ENCODE measurements at regions not wholly inside any gene's neighbourhood (a gene's known extent, or its start where the extent isn't known, plus 50 kb on each side); places are given as distances from the start of the nearest gene placed in this dataset.

DNA sequence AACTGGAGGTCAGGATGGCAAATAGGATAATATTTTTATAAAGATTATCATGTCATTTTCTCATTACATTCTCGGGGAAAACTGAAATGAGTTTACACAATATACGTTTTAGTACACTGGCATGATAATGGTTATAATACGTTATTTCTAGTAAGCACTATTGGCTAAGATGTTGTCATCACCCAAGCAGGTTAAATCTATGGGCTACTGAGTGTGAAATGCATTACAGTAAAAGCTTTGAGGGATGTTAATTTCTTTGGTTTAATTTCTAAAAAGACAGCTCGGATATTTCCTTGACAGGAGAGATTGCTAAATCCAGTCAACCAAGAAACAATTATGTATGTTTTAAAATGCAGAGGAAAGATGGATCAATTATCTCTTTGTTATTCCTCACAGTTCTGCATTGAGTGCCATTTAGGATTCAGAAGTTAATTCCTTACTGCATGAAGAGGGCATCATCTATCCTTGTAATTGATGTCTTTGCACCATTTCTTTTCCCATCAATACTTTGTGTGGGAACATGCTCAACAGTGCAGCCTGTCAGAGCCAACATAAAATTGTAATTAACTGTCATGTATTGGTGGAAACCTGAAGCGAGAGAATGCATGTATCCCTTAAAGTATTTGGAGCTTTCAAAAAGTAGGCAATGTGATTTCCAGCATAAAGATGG, 222.4 kb upstream of the ZP4 start:
- no peak overlapping the region for H3K4me3 ChIP-seq
- H3K27me3 ChIP-seq = no peaks in the 10 kb centered on the region
- H3K36me3 ChIP-seq = no peaks in the 10 kb centered on the region
- H3K9me3 ChIP-seq = no peaks in the 10 kb centered on the region
- DNase-seq = no peak

DNA sequence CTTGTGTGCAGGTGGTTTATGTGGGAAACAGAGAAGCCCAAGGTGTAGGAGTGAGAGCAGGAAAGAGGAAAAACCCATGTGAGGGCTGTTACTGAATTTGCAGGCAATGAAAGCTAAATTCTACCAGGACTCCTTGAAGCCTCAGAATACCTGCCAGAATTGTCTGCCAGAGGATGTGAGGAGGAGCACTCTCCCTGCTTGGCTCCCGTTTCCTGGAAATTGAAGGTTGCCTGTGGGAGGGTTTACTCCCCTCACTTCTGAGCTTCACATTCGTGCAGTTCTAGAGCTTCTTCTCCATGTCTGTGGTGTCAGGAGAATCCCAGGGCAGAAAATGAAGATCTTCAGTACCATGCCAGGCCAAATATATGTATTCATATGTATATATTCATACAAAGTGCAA, 220.8 kb upstream of the ZP4 start:
- DNase-seq = no peak
- H3K9me3 ChIP-seq = no peaks in the 10 kb centered on the region
- H3K4me3 ChIP-seq = no peak overlapping the region
- no peaks in the 10 kb centered on the region for H3K36me3 ChIP-seq
- no peaks in the 10 kb centered on the region for H3K27me3 ChIP-seq

DNA sequence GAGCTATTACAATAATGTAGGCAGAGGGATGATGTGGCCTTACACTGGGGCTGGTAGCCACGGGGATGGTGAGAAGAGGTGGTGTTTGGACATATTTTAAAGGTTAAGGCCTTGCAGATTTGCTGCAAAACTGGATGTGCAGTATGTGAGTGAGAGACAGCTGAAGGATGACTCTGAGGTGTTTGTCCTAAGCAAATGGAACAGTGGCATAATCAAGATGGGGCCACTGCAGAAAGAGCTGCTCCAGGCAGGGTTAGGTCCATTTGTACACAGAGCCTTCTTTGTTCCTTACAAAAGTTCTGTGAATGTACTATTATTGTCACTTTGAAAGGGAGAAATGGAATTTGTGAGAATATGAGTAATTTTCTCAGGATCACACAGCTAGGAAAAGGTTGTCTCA, 220.4 kb upstream of the ZP4 start:
- DNase-seq = no peak
- no peaks in the 10 kb centered on the region for H3K27me3 ChIP-seq
- no peaks in the 10 kb centered on the region for H3K9me3 ChIP-seq
- H3K36me3 ChIP-seq = no peaks in the 10 kb centered on the region
- H3K4me3 ChIP-seq = no peak overlapping the region

DNA sequence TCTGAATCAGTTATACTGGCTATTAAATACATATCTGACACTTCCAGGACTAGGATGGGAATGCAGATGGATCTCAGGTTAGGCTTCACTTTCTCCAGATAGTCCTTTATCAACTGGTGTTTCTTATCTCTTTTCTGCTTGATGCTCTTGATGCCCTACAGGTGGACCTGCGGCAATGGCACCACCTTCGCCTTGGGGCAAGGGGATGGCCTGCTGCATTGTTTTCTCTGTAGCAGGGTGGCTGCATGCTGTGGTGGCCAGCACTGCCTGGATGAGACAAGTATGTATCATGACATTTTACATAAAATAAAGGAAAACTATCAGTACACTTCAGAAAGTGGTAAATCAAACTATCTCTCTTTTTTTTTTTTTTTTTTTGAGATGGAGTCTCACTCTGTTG, 217.7 kb upstream of the ZP4 start:
- Histone ChIP-seq H3K36me3 (no peaks in the 10 kb centered on the region), H3K27me3 (no peaks in the 10 kb centered on the region), H3K9me3 (no peaks in the 10 kb centered on the region), H3K4me3 (no peak overlapping the region)
- DNase-seq = no peak

DNA sequence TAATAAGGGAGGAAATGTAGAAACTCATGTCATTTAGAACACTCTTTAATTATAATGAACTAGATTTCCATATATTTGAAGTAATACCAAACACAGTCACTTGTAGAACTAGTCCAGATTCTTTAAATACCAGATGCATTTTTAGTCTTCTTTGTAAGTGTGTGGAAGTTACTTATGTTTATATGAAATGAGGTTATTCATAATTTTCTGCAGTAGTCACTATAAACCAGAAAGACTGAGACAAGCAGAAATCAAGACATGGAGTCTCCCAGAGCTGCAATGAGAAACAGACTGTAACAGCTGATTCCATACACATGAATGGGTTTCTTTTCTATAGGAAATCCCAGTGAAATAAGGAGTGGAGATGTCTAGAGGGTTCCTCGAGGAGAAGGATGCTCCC, 216.6 kb upstream of the ZP4 start:
- Histone ChIP-seq H3K9me3 (no peaks in the 10 kb centered on the region), H3K36me3 (no peaks in the 10 kb centered on the region), H3K27me3 (no peaks in the 10 kb centered on the region), H3K4me3 (no peak overlapping the region)
- no peak for DNase-seq

DNA sequence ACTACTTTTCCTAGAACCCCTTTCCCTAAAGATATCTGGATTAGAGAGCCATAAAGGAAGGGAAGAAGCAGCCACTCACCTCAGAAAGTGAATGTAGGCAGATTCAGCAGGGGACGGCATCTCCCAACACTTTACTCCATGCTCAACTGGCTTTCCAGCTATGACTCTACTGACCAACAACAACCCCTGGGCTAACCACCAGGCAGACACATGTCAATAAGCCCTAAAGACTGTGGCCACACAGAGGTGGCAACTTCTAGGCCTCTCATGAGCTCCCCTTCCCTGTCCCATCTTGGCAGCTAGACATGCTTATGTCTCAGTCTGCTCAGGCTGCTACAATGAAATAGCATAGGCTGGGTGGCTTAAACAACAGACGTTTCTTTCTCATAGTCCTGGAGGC, 214.0 kb upstream of the ZP4 start:
- DNase-seq = no peak
- Histone ChIP-seq H3K4me3 (no peak overlapping the region), H3K36me3 (no peaks in the 10 kb centered on the region), H3K27me3 (no peaks in the 10 kb centered on the region), H3K9me3 (no peaks in the 10 kb centered on the region)

DNA sequence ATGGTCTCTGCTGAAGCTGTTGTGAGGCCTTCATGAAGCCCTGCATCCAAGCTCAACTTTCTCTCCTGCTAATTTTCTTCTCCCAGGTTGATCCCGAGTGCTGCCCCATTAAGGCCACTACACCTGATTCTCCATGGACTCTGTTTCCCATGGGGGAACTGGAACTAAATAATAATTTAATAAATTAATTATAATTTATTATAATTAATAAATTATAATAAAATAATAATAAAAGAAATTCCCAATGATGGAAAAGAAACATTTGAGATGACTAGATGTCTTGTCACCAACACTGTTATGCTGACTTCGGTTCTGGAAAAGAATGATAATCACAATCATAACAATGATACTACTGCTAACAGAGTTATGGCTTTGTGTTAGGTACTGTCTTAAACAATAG, 211.2 kb upstream of the ZP4 start:
- Histone ChIP-seq H3K9me3 (no peaks in the 10 kb centered on the region), H3K27me3 (no peaks in the 10 kb centered on the region), H3K36me3 (no peaks in the 10 kb centered on the region), H3K4me3 (no peak overlapping the region)
- no peak for DNase-seq

DNA sequence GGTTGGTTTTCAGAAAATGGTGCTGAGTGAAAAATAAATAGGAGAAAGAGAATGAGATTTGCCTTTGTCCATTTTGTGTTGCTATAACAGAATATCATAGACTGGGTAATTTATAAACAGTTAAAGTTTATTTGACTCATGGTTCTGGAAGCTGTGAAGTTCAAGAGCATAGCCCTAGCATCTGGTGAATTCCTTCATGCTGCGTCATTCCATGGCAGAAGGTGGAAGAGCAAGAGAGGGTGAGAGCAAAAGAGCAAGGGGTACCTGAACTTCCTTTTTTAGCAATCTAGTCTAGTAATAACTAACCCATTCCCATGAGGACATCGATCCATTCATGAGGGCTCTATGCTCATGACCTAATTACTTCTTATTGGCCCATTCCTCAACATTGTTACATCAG, 209.1 kb upstream of the ZP4 start:
- Histone ChIP-seq H3K9me3 (no peaks in the 10 kb centered on the region), H3K27me3 (no peaks in the 10 kb centered on the region), H3K36me3 (no peaks in the 10 kb centered on the region), H3K4me3 (no peak overlapping the region)
- no peak for DNase-seq

DNA sequence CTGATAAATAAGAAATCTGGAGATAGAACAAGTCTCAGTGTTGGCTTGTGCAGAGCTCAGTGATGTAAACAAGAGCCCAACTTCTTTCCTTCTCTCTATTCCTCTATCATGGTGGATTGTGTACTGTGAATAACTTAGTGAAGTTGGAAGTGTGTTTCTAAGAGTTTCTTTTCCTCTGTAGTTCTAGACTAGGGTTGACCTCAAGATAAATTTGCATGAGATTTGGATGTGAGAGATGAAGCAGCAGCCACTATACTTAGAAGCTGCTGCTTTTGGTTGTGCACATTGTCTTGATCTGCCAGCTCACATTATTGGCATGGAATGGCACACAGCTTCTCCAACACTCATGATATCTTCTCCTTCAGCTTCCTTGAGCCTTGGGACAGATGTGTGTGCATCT, 198.9 kb upstream of the ZP4 start:
- DNase-seq = no peak
- no peak overlapping the region for H3K4me3 ChIP-seq
- no peaks in the 10 kb centered on the region for H3K36me3 ChIP-seq
- no peaks in the 10 kb centered on the region for H3K9me3 ChIP-seq
- peaks cover 2% of the 10 kb centered on the region; the same call in 1 of the 2 replicates for H3K27me3 ChIP-seq

DNA sequence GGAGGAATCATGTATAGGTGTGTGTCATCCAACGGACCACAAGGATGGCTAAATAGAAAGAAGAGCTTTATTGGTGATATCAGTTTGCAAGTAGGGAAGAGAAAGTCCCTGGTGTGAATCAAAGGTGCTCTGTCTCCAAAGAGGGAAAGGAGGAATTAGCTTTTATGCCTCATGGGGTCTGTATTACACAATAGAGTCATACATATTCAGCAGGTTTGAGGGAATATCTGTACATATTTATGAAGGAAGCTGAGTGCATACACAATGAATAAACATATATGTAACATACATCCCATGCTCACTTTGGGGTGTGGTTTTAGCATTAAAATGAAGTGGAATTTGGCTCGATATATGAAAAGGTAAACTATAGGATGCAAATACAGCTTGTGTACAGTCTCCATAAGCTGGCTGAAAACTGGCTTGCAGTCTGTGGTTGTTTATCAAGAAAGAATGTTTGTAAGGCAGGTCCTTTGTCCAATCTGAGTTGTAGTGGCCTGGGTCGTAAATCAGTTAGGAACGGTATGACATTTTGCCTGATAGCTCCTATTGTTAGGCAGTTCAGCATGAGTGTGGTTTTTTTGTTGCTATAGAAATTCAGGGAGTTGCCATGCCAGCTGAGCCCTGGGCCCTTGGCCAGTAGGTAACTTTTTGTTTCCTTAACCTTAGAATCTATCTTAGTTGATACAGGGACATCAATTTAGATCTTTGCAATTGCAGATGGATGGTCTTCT, 198.0 kb upstream of the ZP4 start:
- DNase-seq = no peak

DNA sequence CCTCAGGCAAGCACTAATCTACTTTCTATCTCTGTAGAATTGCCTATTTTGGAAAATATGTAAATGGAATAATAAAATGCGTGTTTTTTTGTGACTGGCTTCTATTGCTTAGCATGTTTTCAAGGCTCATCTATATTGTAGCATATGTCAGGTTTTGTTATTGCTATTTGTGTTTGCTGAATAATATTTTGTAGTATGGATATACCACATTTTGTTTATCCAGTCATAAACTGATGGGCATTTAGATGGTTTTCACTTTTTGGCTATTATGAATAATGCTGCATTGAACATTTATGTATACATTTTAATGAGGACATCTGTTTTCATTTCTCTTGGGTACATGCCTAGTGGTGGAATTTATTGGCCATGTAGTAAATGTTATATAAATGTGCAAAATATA, 183.3 kb upstream of the ZP4 start:
- Histone ChIP-seq H3K27me3 (no peaks in the 10 kb centered on the region), H3K9me3 (no peaks in the 10 kb centered on the region), H3K36me3 (no peaks in the 10 kb centered on the region), H3K4me3 (no peak overlapping the region)
- DNase-seq = no peak

More for the DNA sequence above, 198.0 kb upstream of the ZP4 start:
- Histone ChIP-seq H3K9me3 (no peaks in the 10 kb centered on the region), H3K4me3 (no peak overlapping the region), H3K27me3 (peaks cover 2% of the 10 kb centered on the region; the same call in 1 of the 2 replicates), H3K36me3 (no peaks in the 10 kb centered on the region)

DNA sequence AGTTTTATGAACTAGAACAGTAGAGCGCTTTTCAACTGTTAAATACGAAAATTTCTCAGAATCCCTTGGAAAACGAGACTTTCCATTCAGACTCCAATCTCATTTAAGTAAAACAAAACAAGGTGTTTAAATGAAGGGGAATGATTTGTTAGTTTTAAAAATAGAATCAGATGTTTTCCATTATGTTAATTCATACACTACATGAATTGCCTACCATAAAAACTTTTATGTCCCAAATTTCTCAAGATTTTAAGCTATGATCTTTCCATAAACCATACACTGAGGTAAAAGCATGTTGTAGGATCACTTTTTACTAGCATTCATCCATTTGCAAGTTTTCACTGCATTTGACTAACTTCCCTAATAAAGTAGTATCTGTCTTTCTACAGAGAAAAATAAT, 180.3 kb upstream of the ZP4 start:
- no peak for DNase-seq
- H3K9me3 ChIP-seq = no peaks in the 10 kb centered on the region
- no peaks in the 10 kb centered on the region for H3K27me3 ChIP-seq
- no peak overlapping the region for H3K4me3 ChIP-seq
- H3K36me3 ChIP-seq = no peaks in the 10 kb centered on the region

DNA sequence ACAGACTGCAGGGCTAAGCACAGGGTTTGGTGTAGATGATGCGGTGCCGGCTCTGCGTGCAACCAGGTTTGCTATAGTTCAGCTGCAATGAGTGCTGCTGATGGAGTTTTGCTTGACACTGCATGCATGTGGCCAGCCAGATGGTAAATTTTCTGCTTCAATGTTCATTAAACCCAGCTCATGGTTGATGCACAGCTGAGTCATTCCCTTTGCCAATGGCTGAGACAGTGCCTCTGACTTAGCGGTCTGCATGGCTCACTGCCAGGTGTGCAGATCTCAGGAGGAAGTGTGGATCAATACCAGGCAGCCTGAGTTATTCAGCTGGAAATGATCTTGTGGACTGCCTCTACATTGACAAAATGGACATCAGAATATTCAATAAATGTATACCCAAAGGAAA, 172.7 kb upstream of the ZP4 start:
- Histone ChIP-seq H3K27me3 (no peaks in the 10 kb centered on the region), H3K9me3 (no peaks in the 10 kb centered on the region), H3K36me3 (no peaks in the 10 kb centered on the region), H3K4me3 (no peak overlapping the region)
- peak; percentile 95 for DNase-seq

DNA sequence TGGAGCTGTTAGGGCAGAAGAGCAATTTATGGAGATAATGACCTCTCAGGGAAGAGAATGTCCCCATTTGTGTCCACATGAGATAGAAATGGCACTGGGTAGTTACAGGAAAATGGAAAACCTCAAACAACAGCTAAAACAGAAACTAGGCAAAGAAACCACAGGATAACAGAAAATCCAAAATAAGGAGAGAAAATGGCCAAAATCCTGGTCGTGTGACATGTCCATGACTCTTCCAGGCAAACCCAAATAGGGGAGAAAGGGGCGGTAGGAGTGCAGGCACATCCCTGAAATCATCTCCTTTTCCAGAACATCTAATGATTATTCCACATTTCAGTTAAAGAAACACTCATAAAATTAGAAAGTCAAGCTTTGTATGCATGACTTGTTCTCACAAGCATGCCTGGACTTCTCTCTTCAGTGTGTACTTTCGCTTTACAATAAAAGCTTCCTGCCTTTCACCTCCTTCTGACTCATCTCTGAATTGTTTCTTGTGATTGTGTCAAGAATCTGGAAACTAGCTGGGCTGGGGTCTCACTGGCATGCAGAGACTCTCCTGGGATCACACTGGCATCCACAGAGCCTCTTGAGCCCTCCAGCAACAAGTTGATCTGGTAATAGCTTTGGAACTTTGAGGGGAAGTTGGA, 171.4 kb upstream of the ZP4 start:
- Histone ChIP-seq H3K4me3 (peak overlapping the region; percentile 14; the same call in 1 of the 2 replicates), H3K36me3 (no peaks in the 10 kb centered on the region), H3K27me3 (no peaks in the 10 kb centered on the region), H3K9me3 (no peaks in the 10 kb centered on the region)
- DNase-seq = peak; percentile 9

DNA sequence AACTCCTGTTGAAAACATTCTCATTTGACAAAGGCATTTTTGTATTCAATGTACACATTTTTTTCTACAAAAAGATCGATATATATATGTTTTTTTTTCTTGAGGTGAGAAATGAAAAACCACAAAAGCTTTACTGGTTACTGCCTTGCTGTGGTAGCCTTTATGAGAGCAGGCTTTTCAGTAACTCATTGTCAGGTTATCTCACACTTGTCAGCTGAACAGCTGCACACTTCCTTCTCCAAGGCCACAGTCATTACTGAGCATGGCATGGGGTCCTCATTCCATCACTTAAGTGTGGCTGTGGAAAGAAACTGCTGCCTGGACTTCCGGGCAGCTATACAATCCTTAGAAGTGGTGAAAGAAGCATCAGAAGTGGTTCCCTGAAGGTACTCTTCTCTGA, 169.3 kb upstream of the ZP4 start:
- no peak for DNase-seq
- H3K27me3 ChIP-seq = no peaks in the 10 kb centered on the region
- no peak overlapping the region for H3K4me3 ChIP-seq
- no peaks in the 10 kb centered on the region for H3K36me3 ChIP-seq
- H3K9me3 ChIP-seq = peaks cover 3% of the 10 kb centered on the region; the same call in 1 of the 2 replicates

DNA sequence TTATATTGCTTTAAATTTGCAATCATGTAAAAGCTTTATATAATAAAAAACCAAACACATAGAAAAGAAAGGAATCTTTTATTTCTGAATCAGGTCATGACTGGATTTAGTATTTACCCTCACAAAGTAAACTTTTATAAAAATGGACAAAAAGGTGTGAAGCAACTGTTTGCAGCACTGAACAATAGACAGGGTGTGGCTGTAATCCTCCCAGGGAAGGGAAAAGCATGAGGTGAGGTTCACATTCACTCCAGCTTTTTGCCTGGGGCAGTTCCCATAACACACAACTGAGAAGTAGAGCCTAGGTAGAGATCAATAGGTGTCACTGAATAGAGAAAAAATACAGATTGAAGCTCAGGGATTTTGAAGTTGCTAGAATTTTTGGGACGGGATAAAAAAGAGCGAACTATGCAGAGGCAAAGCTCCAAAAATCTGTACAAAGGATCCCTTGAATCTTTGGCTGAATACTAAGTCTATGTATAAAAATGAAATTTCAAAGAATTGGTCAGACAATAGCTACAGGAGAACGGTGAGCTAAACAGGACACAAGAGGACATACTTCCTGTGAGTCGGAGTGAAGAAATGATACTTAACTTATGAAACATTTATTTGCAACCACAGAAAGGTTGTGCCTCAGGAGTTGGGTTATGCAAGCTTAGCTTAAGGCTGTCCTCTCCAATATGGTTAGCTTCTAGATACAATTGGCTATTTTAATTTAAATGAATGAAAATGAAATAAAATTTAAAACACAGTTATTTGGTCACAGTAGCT, 162.0 kb upstream of the ZP4 start:
- no peaks in the 10 kb centered on the region for H3K36me3 ChIP-seq
- no peak overlapping the region for H3K4me3 ChIP-seq
- DNase-seq = no peak
- peaks cover 3% of the 10 kb centered on the region; the same call in 1 of the 2 replicates for H3K9me3 ChIP-seq
- H3K27me3 ChIP-seq = no peaks in the 10 kb centered on the region

DNA sequence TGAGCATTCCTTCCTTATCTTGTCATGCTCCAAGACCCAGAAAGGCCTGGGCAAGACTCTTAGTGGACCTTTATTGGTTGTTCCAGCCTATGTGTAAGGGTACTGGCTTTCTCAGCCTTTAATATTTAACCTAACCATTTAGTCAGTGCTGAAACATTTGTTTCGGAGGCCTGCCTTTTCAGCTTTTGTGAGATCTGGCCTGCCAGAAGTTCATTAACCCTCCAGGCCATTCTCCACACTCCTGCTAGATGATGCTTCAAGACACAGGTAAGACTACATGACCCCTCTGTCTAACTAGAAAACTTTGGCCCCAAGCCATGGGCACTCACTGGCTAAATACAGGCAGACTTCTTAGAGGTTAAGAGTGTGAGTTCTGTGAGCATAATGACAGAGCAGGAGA, 138.4 kb upstream of the ZP4 start:
- H3K27me3 ChIP-seq = no peaks in the 10 kb centered on the region
- DNase-seq = no peak
- no peak overlapping the region for H3K4me3 ChIP-seq
- no peaks in the 10 kb centered on the region for H3K36me3 ChIP-seq
- H3K9me3 ChIP-seq = no peaks in the 10 kb centered on the region

Measured in MG63 (cell line).